GM12878 (cell line): ENCODE measurements at regions not wholly inside any gene's neighbourhood (a gene's known extent, or its start where the extent isn't known, plus 50 kb on each side); places are given as distances from the start of the nearest gene placed in this dataset.

ENCODE experiments used
- ATAC-seq: fragments of 200-7000 bp; cut with Tn5 transposase; 3 replicates; pipeline ENCODE4 v1.9.1; 2020; ENCODE audit warnings: mild to moderate bottlenecking, moderate library complexity
- BruUV-seq: library from RNA; stranded (reverse); fragments of 400-500 nt; replicated peaks from 2 replicates; lab custom pipeline; 2021; lab: Mats Ljungman, UMichigan
- CTCF ChIA-PET: fragments of 300-600 bp; sonication (Branson Sonifier 250); formaldehyde crosslinking; extraction: SDS; loops from one replicate; lab custom pipeline; 2021; ENCODE audit warnings: inconsistent platforms; lab: Yijun Ruan, JAX
- POLR2A ChIA-PET: fragments of 350-600 bp; formaldehyde crosslinking; extraction: SDS; loops from one replicate; lab custom pipeline; 2021; ENCODE audit warnings: inconsistent platforms; lab: Charles Lee
- RAD21 ChIA-PET: fragments of 300-600 bp; sonication (Branson Sonifier 250); formaldehyde crosslinking; loops from one replicate; lab custom pipeline; 2023; ENCODE audit warnings: antibody characterized with exemption; ENCODE audit not compliant: unreplicated experiment; lab: Charles Lee
- SMC1A ChIA-PET: fragments of 300-600 bp; sonication (Branson Sonifier 250); formaldehyde crosslinking; loops from one replicate; lab custom pipeline; 2023; ENCODE audit not compliant: unreplicated experiment, uncharacterized antibody; lab: Charles Lee
- DNase-seq: peaks from one replicate; pipeline ENCODE4 v3.0.0-alpha.2; 2011; ENCODE audit warnings: low read depth, low spot score
- FAIRE-seq: peaks from 3 replicates; lab custom pipeline; 2011; peaks lifted over from hg19 to GRCh38; lab: Jason Lieb, UNC
- H2AFZ ChIP-seq: 2 replicates; pipeline ENCODE4 v1.6.0; 2011; ENCODE audit warnings: low read depth, low read length, control low read depth; ENCODE audit not compliant: control insufficient read depth
- H3K27ac ChIP-seq: 2 replicates; pipeline ENCODE4 v1.5.1; 2011; ENCODE audit warnings: control low read depth; ENCODE audit not compliant: control insufficient read depth, insufficient read depth
- H3K27me3 ChIP-seq, 2 experiments: replicated peaks in 1 of 2; 2 replicates each; pipeline versions ENCODE4 v1.6.0 to v1.6.1; 2011; ENCODE audit warnings: low read length in 1 of 2; ENCODE audit not compliant: control insufficient read depth in 2 of 2, insufficient read depth in 2 of 2
- H3K36me3 ChIP-seq, 2 experiments: 2 replicates each; pipeline ENCODE4 v1.5.1; 2011; ENCODE audit warnings: low read length in 1 of 2; ENCODE audit not compliant: control insufficient read depth in 2 of 2, insufficient read depth in 2 of 2
- H3K4me1 ChIP-seq: 2 replicates; pipeline ENCODE4 v1.6.1; 2011; ENCODE audit warnings: mild to moderate bottlenecking, low read length, moderate library complexity, mixed read lengths; ENCODE audit not compliant: control insufficient read depth, insufficient read depth
- H3K4me2 ChIP-seq: 2 replicates; pipeline ENCODE4 v1.6.0; 2011; ENCODE audit warnings: control low read depth; ENCODE audit not compliant: control insufficient read depth, insufficient read depth
- H3K4me3 ChIP-seq: fragments of 200-600 bp; sonication (generic); 2 replicates; pipeline ENCODE4 v1.5.1; 2016
- H3K79me2 ChIP-seq: 2 replicates; pipeline ENCODE4 v1.6.0; 2011; ENCODE audit warnings: low read length; ENCODE audit not compliant: control insufficient read depth, insufficient read depth
- H3K9ac ChIP-seq: 2 replicates; pipeline ENCODE4 v1.8.0; 2011; ENCODE audit warnings: low read length, control low read depth, mixed read lengths; ENCODE audit not compliant: control insufficient read depth, insufficient read depth
- H3K9me3 ChIP-seq: replicated peaks from 3 replicates; pipeline ENCODE4 v1.5.1; 2011; ENCODE audit warnings: mild to moderate bottlenecking, low read length; ENCODE audit not compliant: control insufficient read depth, insufficient read depth
- H4K20me1 ChIP-seq: 2 replicates; pipeline ENCODE4 v1.6.0; 2011; ENCODE audit not compliant: control insufficient read depth, insufficient read depth
- FOXM1 ChIP-seq: IDR thresholded peaks from 2 replicates; pipeline ENCODE4 v1.6.1; 2012; ENCODE audit warnings: low read depth, mild to moderate bottlenecking, inconsistent platforms, low read length, moderate library complexity
- NFYA ChIP-seq: IDR thresholded peaks from 2 replicates; pipeline ENCODE4 v1.6.1; 2011; ENCODE audit warnings: low read depth, mild to moderate bottlenecking, low read length, improper control_type of control experiment, borderline replicate concordance
- NR2C2 ChIP-seq: IDR thresholded peaks from 2 replicates; pipeline ENCODE4 v1.6.1; 2011; ENCODE audit warnings: borderline replicate concordance, low read depth; ENCODE audit not compliant: control insufficient read depth, insufficient read length
- RB1 ChIP-seq: fragments of 450-650 bp; formaldehyde crosslinking; IDR thresholded peaks from 2 replicates; pipeline ENCODE4 v1.6.1; 2017; ENCODE audit warnings: mild to moderate bottlenecking, borderline replicate concordance
- YY1 ChIP-seq: IDR thresholded peaks from 2 replicates; pipeline ENCODE4 v1.6.1; 2011; ENCODE audit warnings: low read depth, mild to moderate bottlenecking, low read length
- ZNF24 ChIP-seq: fragments of 450-650 bp; IDR thresholded peaks from 2 replicates; pipeline ENCODE4 v1.6.1; 2017; ENCODE audit warnings: antibody characterized with exemption, mild to moderate bottlenecking
- WGBS: methylation state at CpG from one replicate; pipeline ENCODE4 v1.1.6; 2016; ENCODE audit warnings: low lambda C conversion rate; ENCODE audit not compliant: insufficient replicate concordance, insufficient coverage; ENCODE audit errors: missing lambda C conversion rate; 5-methylcytosine and 5-hydroxymethylcytosine counted together
- in situ Hi-C: fragments of 300-500 bp; cut with MboI; formaldehyde crosslinking; loops from 9 replicates; pipeline ENCODE4 v1.14.3; 2018; ENCODE audit warnings: mixed read lengths
- intact Hi-C: fragments of 100-400 bp; cut with micrococcal nuclease; formaldehyde crosslinking; loops from one replicate; pipeline ENCODE4 v1.14.2; 2022; ENCODE audit not compliant: unreplicated experiment
- TF ChIP-seq, protein P1 (sequence below): fragments of 150-350 bp; IDR thresholded peaks from 2 replicates; pipeline ENCODE4 v1.6.1; 2014; ENCODE audit warnings: mild to moderate bottlenecking, low read depth, low read length
- TF ChIP-seq, protein P2 (sequence below): fragments of 450-650 bp; IDR thresholded peaks from 2 replicates; pipeline ENCODE4 v1.6.1; 2017; ENCODE audit warnings: mild to moderate bottlenecking, low read depth, inconsistent platforms; ENCODE audit not compliant: poor library complexity, severe bottlenecking
- TF ChIP-seq, protein P3 (sequence below): fragments of 450-650 bp; IDR thresholded peaks from 2 replicates; pipeline ENCODE4 v1.6.1; 2017; ENCODE audit warnings: antibody characterized with exemption, mild to moderate bottlenecking, moderate library complexity
- TF ChIP-seq, protein P4 (sequence below): fragments of 150-350 bp; IDR thresholded peaks from 2 replicates; pipeline ENCODE4 v1.6.1; 2016; ENCODE audit warnings: low read depth, low read length
- TF ChIP-seq, protein P5 (sequence below): IDR thresholded peaks from 2 replicates; pipeline ENCODE4 v1.6.1; 2012; ENCODE audit warnings: low read length, inconsistent platforms

DNA sequence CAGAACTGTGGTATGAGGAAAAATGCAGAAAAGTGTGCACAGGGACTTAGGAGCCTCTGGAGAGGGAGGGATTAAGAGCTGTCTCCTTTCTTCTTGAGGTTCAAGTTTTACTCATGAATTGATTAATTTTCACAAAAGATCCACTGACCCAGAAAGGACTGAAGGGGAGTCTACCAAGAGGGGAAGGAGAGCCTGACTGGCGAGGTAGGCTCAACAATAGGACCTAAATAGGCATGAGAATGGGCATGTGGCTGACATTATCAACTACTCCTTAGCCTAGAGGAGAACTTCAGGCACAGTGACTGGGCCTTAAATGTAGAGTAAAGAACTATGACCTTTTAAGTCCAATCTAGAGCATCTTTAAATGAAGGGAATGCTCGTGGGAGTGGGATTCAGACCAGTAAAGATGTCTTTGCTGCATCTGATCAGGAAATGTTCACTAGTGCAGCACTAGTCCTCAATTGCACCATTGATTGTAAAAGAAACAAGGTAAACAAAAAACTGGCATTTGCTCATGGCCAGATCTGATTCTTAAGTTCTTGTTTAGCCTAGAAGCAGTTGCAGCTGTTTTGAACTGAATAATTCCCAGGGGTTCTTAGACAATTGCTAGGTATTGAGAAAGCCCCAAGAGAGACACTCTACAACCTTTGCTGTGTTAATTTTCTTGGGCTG lies 135.6 kb downstream of the RAB38 start:
- Histone ChIP-seq H3K36me3 (no peaks in the 10 kb centered on the region), H3K4me2 (no peak overlapping the region), H2AFZ (no peak overlapping the region), H4K20me1 (no peaks in the 10 kb centered on the region), H3K27ac (no peak overlapping the region), H3K9ac (no peak overlapping the region), H3K79me2 (no peaks in the 10 kb centered on the region), H3K4me3 (no peak overlapping the region), H3K4me1 (no peaks in the 10 kb centered on the region), H3K27me3 (no peaks in the 10 kb centered on the region; a peak in 2 of 4 replicates), H3K9me3 (no peaks in the 10 kb centered on the region)
- ATAC-seq (no peak), FAIRE-seq (no peak), DNase-seq (no peak)
- POLR2A ChIA-PET, result no interaction called here
- RAD21 ChIA-PET, result no interaction called here
- no TSS peak for BruUV-seq
- WGBS, result 2% methylated on average over 2 of the region's 2 CpGs
- SMC1A ChIA-PET, result no interaction called here
- CTCF ChIA-PET, result no interaction called here
- in situ Hi-C loops (no loop called here), intact Hi-C loops (no loop called here)
- TF ChIP-seq, protein P1, sequence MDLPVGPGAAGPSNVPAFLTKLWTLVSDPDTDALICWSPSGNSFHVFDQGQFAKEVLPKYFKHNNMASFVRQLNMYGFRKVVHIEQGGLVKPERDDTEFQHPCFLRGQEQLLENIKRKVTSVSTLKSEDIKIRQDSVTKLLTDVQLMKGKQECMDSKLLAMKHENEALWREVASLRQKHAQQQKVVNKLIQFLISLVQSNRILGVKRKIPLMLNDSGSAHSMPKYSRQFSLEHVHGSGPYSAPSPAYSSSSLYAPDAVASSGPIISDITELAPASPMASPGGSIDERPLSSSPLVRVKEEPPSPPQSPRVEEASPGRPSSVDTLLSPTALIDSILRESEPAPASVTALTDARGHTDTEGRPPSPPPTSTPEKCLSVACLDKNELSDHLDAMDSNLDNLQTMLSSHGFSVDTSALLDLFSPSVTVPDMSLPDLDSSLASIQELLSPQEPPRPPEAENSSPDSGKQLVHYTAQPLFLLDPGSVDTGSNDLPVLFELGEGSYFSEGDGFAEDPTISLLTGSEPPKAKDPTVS, result no peak
- no peak for TF ChIP-seq RB1
- TF ChIP-seq ZNF24, result no peak
- TF ChIP-seq FOXM1, result no peak
- no peak for TF ChIP-seq YY1
- TF ChIP-seq, protein P2, sequence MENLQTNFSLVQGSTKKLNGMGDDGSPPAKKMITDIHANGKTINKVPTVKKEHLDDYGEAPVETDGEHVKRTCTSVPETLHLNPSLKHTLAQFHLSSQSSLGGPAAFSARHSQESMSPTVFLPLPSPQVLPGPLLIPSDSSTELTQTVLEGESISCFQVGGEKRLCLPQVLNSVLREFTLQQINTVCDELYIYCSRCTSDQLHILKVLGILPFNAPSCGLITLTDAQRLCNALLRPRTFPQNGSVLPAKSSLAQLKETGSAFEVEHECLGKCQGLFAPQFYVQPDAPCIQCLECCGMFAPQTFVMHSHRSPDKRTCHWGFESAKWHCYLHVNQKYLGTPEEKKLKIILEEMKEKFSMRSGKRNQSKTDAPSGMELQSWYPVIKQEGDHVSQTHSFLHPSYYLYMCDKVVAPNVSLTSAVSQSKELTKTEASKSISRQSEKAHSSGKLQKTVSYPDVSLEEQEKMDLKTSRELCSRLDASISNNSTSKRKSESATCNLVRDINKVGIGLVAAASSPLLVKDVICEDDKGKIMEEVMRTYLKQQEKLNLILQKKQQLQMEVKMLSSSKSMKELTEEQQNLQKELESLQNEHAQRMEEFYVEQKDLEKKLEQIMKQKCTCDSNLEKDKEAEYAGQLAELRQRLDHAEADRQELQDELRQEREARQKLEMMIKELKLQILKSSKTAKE, result no peak
- TF ChIP-seq, protein P3, sequence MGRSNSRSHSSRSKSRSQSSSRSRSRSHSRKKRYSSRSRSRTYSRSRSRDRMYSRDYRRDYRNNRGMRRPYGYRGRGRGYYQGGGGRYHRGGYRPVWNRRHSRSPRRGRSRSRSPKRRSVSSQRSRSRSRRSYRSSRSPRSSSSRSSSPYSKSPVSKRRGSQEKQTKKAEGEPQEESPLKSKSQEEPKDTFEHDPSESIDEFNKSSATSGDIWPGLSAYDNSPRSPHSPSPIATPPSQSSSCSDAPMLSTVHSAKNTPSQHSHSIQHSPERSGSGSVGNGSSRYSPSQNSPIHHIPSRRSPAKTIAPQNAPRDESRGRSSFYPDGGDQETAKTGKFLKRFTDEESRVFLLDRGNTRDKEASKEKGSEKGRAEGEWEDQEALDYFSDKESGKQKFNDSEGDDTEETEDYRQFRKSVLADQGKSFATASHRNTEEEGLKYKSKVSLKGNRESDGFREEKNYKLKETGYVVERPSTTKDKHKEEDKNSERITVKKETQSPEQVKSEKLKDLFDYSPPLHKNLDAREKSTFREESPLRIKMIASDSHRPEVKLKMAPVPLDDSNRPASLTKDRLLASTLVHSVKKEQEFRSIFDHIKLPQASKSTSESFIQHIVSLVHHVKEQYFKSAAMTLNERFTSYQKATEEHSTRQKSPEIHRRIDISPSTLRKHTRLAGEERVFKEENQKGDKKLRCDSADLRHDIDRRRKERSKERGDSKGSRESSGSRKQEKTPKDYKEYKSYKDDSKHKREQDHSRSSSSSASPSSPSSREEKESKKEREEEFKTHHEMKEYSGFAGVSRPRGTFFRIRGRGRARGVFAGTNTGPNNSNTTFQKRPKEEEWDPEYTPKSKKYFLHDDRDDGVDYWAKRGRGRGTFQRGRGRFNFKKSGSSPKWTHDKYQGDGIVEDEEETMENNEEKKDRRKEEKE, result no peak
- TF ChIP-seq NR2C2, result no peak
- TF ChIP-seq, protein P4, sequence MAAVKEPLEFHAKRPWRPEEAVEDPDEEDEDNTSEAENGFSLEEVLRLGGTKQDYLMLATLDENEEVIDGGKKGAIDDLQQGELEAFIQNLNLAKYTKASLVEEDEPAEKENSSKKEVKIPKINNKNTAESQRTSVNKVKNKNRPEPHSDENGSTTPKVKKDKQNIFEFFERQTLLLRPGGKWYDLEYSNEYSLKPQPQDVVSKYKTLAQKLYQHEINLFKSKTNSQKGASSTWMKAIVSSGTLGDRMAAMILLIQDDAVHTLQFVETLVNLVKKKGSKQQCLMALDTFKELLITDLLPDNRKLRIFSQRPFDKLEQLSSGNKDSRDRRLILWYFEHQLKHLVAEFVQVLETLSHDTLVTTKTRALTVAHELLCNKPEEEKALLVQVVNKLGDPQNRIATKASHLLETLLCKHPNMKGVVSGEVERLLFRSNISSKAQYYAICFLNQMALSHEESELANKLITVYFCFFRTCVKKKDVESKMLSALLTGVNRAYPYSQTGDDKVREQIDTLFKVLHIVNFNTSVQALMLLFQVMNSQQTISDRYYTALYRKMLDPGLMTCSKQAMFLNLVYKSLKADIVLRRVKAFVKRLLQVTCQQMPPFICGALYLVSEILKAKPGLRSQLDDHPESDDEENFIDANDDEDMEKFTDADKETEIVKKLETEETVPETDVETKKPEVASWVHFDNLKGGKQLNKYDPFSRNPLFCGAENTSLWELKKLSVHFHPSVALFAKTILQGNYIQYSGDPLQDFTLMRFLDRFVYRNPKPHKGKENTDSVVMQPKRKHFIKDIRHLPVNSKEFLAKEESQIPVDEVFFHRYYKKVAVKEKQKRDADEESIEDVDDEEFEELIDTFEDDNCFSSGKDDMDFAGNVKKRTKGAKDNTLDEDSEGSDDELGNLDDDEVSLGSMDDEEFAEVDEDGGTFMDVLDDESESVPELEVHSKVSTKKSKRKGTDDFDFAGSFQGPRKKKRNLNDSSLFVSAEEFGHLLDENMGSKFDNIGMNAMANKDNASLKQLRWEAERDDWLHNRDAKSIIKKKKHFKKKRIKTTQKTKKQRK, result no peak
- TF ChIP-seq, protein P5, sequence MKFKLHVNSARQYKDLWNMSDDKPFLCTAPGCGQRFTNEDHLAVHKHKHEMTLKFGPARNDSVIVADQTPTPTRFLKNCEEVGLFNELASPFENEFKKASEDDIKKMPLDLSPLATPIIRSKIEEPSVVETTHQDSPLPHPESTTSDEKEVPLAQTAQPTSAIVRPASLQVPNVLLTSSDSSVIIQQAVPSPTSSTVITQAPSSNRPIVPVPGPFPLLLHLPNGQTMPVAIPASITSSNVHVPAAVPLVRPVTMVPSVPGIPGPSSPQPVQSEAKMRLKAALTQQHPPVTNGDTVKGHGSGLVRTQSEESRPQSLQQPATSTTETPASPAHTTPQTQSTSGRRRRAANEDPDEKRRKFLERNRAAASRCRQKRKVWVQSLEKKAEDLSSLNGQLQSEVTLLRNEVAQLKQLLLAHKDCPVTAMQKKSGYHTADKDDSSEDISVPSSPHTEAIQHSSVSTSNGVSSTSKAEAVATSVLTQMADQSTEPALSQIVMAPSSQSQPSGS, result no peak
- no peak for TF ChIP-seq NFYA
